ENCODE measurements at regions not wholly inside any gene's neighbourhood (a gene's known extent, or its start where the extent isn't known, plus 50 kb on each side); places are given as distances from the start of the nearest gene placed in this dataset.

DNA sequence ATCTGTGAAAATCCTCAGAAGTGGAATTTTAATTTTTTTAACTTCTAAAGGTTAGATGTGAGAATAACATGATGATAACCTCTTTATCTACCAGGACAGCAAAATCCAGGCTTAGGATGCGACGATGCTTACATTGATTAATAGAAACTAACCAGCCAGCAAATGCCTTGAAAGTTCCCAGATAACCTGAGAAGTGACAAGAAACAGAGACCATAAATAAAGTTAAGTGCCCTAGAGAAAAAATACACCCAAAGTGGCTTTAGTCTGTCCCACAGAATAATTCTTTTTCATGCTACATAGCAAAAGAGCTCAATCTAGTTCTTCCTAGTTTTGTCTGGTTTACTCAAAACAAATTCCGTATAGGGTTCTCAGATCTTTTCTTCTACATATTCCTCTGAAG is 262.7 kb downstream of the WDR11 start:
- no peak overlapping the region for H3K4me3 Mint-ChIP-seq
- no peak overlapping the region for H3K27ac ChIP-seq (ENCODE audit: low read length)
- DNase-seq, result no peak
- no peaks in the 10 kb centered on the region for H3K9me3 ChIP-seq
- ChIA-PET POLR2A (no interaction called here), CTCF (no interaction called here)
- no peak overlapping the region for H3K4me3 ChIP-seq (ENCODE audit: control insufficient read depth in 1 of 2, extremely low read depth in 1 of 2, low read length in 1 of 2)
- ATAC-seq (replicated peaks in 1 of 4), result no peak
- no peaks in the 10 kb centered on the region for H3K36me3 ChIP-seq (ENCODE audit: control insufficient read depth in 2 of 2, extremely low read depth in 1 of 2, insufficient read depth in 1 of 2, low read length in 1 of 2)
- H3K36me3 Mint-ChIP-seq, result no peaks in the 10 kb centered on the region
- no peaks in the 10 kb centered on the region for H3K27me3 ChIP-seq (replicated peaks in 1 of 2; ENCODE audit: control insufficient read depth in 2 of 2, extremely low read depth in 1 of 2, insufficient read depth in 2 of 2, low read length in 1 of 2)
- no peaks in the 10 kb centered on the region for H3K4me1 Mint-ChIP-seq
- no peak overlapping the region for H3K27ac Mint-ChIP-seq
- H3K9me3 Mint-ChIP-seq, result peaks cover 3 to 5% (median 4%) of the 10 kb centered on the region in 3 donors
- H3K4me1 ChIP-seq (ENCODE audit: control insufficient read depth in 1 of 2, extremely low read depth in 1 of 2, insufficient read depth in 2 of 2, low read length in 2 of 2), result no peaks in the 10 kb centered on the region
- no peaks in the 10 kb centered on the region for H3K27me3 Mint-ChIP-seq
- no CpG with 5 or more reads among the region's 3 CpGs for WGBS (ENCODE audit: insufficient coverage)

DNA sequence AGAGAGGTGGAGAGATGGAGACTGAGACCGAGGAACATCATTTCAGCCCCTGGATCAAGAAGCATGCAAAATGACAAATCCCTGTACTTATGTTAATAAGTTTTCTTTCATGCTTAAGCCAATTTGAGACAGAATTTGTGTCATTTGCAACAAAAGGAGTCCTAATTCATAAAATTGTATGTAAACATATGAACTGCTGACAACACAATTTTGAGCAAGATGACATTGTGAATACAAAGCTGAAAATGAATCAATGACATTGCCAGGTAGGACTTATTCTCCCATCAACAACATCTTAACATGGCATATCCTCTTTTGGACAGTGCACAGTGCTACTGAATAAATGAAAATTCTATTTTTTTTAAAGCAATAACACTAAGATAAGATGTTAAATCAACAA is 264.0 kb downstream of the WDR11 start:
- no peaks in the 10 kb centered on the region for H3K27me3 Mint-ChIP-seq
- POLR2A ChIA-PET, result no interaction called here
- H3K36me3 Mint-ChIP-seq, result no peaks in the 10 kb centered on the region
- no peak overlapping the region for H3K4me3 ChIP-seq (ENCODE audit: control insufficient read depth in 1 of 2, extremely low read depth in 1 of 2, low read length in 1 of 2)
- ATAC-seq (replicated peaks in 1 of 4), result no peak
- no peaks in the 10 kb centered on the region for H3K4me1 ChIP-seq (ENCODE audit: control insufficient read depth in 1 of 2, extremely low read depth in 1 of 2, insufficient read depth in 2 of 2, low read length in 2 of 2)
- no peaks in the 10 kb centered on the region for H3K36me3 ChIP-seq (ENCODE audit: control insufficient read depth in 2 of 2, extremely low read depth in 1 of 2, insufficient read depth in 1 of 2, low read length in 1 of 2)
- no peaks in the 10 kb centered on the region for H3K27me3 ChIP-seq (replicated peaks in 1 of 2; ENCODE audit: control insufficient read depth in 2 of 2, extremely low read depth in 1 of 2, insufficient read depth in 2 of 2, low read length in 1 of 2)
- no peak overlapping the region for H3K27ac ChIP-seq (ENCODE audit: low read length)
- CTCF ChIA-PET, result no interaction called here
- H3K4me3 Mint-ChIP-seq, result no peak overlapping the region
- peaks cover 3 to 5% (median 4%) of the 10 kb centered on the region in 3 donors for H3K9me3 Mint-ChIP-seq
- no peak overlapping the region for H3K27ac Mint-ChIP-seq
- H3K9me3 ChIP-seq, result no peaks in the 10 kb centered on the region
- 83% methylated on average over 1 of the region's 1 CpG for WGBS (ENCODE audit: insufficient coverage)
- H3K4me1 Mint-ChIP-seq, result no peaks in the 10 kb centered on the region
- DNase-seq, result no peak

DNA sequence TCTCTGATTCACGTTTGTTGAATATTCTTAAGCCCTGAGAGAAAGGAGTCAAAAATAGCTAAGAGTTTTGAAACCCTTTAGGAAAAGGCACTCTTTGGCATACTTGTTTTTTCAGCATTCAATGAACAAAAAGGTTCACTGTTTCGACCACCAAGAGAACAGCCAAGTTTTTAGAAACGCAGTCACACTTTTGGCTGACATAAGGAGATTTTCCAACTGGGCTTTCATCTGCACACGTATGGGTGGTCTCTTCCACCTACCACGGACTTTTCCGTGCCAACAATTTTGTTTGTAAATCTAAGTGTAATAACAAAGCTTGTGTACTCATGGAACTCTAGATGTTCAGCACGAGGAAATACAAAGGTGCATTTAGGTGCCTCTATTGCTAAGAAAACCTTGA is 270.3 kb downstream of the WDR11 start:
- Mint-ChIP-seq H3K4me3 (no peak overlapping the region), H3K27me3 (peaks cover 0 to under 1% of the 10 kb centered on the region in 2 donors), H3K27ac (no peak overlapping the region), H3K36me3 (no peaks in the 10 kb centered on the region), H3K9me3 (peaks cover 0 to 11% (median 0%) of the 10 kb centered on the region in 3 donors), H3K4me1 (no peaks in the 10 kb centered on the region)
- WGBS (ENCODE audit: insufficient coverage), result 73% methylated on average over 2 of the region's 7 CpGs
- no peak for ATAC-seq (replicated peaks in 1 of 4)
- Histone ChIP-seq H3K4me1 (ENCODE audit: control insufficient read depth in 1 of 2, extremely low read depth in 1 of 2, insufficient read depth in 2 of 2, low read length in 2 of 2) (no peaks in the 10 kb centered on the region), H3K9me3 (no peaks in the 10 kb centered on the region), H3K27ac (ENCODE audit: low read length) (no peak overlapping the region), H3K27me3 (replicated peaks in 1 of 2; ENCODE audit: control insufficient read depth in 2 of 2, extremely low read depth in 1 of 2, insufficient read depth in 2 of 2, low read length in 1 of 2) (no peaks in the 10 kb centered on the region), H3K36me3 (ENCODE audit: control insufficient read depth in 2 of 2, extremely low read depth in 1 of 2, insufficient read depth in 1 of 2, low read length in 1 of 2) (no peaks in the 10 kb centered on the region), H3K4me3 (ENCODE audit: control insufficient read depth in 1 of 2, extremely low read depth in 1 of 2, low read length in 1 of 2) (no peak overlapping the region)
- ChIA-PET POLR2A (interaction anchor here in 1 of 2 donors (0.6 kb wide), 1 partner anchor 60 kb away, joined by 5 read pairs; no protein-coding TSS in a partner anchor), CTCF (no interaction called here)
- DNase-seq, result no peak

DNA sequence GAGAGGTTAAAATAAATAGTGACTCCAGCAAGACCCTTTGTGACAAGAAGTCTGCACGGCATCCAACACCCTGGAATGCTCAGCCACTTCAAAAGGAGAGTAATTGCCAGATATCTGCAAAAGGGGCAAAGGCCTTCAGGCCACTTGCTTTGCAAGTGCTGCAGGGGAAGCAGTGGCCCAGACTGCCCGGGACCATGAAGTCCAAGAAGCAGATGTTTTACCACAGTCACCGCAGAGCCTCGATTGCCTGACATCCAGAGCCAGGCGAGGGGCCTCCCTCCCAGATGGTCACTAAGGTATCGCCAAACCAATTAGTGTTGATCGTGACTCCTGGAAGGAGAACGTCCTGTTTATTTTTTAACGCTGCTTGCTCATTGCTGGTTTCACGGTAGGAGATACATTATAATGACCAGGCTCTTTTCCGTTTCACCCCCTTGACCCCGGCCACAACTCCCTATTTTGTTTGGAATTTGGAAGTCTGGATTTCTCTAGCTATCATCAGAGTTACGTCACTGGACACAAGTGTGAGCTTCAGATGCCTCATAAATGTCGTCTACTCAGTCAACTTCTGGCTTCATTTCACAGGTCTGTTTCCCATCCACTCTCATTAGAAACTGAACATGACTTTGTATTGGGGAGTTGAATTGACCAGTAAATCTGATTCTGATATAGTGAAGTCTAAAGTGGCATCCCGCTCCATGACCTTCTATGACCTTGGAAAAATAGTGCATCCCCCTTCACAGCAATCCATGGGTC is 276.2 kb downstream of the WDR11 start:
- POLR2A ChIA-PET, result no interaction called here
- H3K27ac ChIP-seq (ENCODE audit: low read length), result no peak overlapping the region
- H3K4me3 Mint-ChIP-seq, result no peak overlapping the region
- H3K27ac Mint-ChIP-seq, result no peak overlapping the region
- 82% methylated on average over 6 of the region's 15 CpGs for WGBS (ENCODE audit: insufficient coverage)
- H3K27me3 ChIP-seq (replicated peaks in 1 of 2; ENCODE audit: control insufficient read depth in 2 of 2, extremely low read depth in 1 of 2, insufficient read depth in 2 of 2, low read length in 1 of 2), result no peaks in the 10 kb centered on the region
- CTCF ChIA-PET, result no interaction called here
- no peaks in the 10 kb centered on the region for H3K4me1 ChIP-seq (ENCODE audit: control insufficient read depth in 1 of 2, extremely low read depth in 1 of 2, insufficient read depth in 2 of 2, low read length in 2 of 2)
- H3K4me1 Mint-ChIP-seq, result no peaks in the 10 kb centered on the region
- no peak overlapping the region for H3K4me3 ChIP-seq (ENCODE audit: control insufficient read depth in 1 of 2, extremely low read depth in 1 of 2, low read length in 1 of 2)
- DNase-seq (no peak), ATAC-seq (replicated peaks in 1 of 4) (no peak)
- no peaks in the 10 kb centered on the region for H3K9me3 ChIP-seq
- H3K9me3 Mint-ChIP-seq, result peaks cover 0 to 10% (median 0%) of the 10 kb centered on the region in 3 donors
- no peaks in the 10 kb centered on the region for H3K36me3 Mint-ChIP-seq
- H3K36me3 ChIP-seq (ENCODE audit: control insufficient read depth in 2 of 2, extremely low read depth in 1 of 2, insufficient read depth in 1 of 2, low read length in 1 of 2), result no peaks in the 10 kb centered on the region
- H3K27me3 Mint-ChIP-seq, result peaks cover 0 to 3% of the 10 kb centered on the region in 2 donors

DNA sequence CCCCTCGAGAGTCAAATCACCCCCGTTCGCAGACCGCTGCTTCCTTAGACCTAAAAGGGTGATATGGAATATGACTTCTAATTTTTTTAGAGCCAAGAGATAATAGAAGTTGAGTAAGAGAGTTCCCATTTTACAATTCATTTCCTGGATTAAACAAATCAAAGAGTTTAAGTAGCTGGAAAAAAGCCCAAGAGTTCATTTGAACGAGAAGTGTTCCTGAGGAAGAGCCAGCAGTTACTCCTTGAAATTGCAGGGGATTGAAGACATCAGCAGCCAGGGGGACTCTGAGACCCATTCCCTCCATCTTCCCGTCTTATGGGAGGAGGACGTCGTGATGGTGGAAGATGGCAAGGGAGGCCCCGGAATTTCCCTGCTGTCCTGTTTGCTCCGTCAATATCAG is 277.0 kb downstream of the WDR11 start:
- WGBS (ENCODE audit: insufficient coverage), result no CpG with 5 or more reads among the region's 10 CpGs
- no peaks in the 10 kb centered on the region for H3K4me1 ChIP-seq (ENCODE audit: control insufficient read depth in 1 of 2, extremely low read depth in 1 of 2, insufficient read depth in 2 of 2, low read length in 2 of 2)
- no peaks in the 10 kb centered on the region for H3K9me3 ChIP-seq
- Mint-ChIP-seq H3K27me3 (peaks cover 0 to 3% of the 10 kb centered on the region in 2 donors), H3K36me3 (no peaks in the 10 kb centered on the region), H3K4me1 (no peaks in the 10 kb centered on the region), H3K9me3 (peaks cover 0 to 7% (median 0%) of the 10 kb centered on the region in 3 donors), H3K4me3 (no peak overlapping the region), H3K27ac (no peak overlapping the region)
- H3K36me3 ChIP-seq (ENCODE audit: control insufficient read depth in 2 of 2, extremely low read depth in 1 of 2, insufficient read depth in 1 of 2, low read length in 1 of 2), result no peaks in the 10 kb centered on the region
- ATAC-seq (replicated peaks in 1 of 4) (no peak), DNase-seq (no peak)
- H3K4me3 ChIP-seq (ENCODE audit: control insufficient read depth in 1 of 2, extremely low read depth in 1 of 2, low read length in 1 of 2), result no peak overlapping the region
- POLR2A ChIA-PET, result no interaction called here
- no peak overlapping the region for H3K27ac ChIP-seq (ENCODE audit: low read length)
- H3K27me3 ChIP-seq (replicated peaks in 1 of 2; ENCODE audit: control insufficient read depth in 2 of 2, extremely low read depth in 1 of 2, insufficient read depth in 2 of 2, low read length in 1 of 2), result no peaks in the 10 kb centered on the region
- CTCF ChIA-PET, result no interaction called here

DNA sequence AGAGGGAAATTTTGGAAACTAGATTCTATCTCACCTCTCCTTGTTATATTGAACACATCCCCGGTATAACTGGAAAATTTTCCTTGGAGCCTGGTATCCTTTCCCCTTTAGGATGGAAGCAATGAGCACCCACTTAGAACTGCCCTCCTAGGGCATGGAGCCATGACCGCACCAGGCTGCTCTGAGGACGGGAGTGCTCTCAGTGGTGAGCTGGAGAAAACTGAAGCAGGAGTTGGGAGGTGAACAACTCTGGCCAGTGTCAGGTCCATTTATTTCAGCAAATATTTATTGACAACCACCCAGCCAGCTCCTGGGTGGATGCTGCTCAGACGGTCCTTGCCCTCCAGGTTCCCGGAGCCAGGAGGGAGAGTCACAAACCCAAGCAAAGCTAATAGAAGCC is 278.1 kb downstream of the WDR11 start:
- H3K27ac ChIP-seq (ENCODE audit: low read length), result no peak overlapping the region
- ATAC-seq (replicated peaks in 1 of 4) (no peak), DNase-seq (no peak)
- ChIA-PET POLR2A (no interaction called here), CTCF (no interaction called here)
- Mint-ChIP-seq H3K36me3 (no peaks in the 10 kb centered on the region), H3K4me1 (no peaks in the 10 kb centered on the region), H3K27me3 (peaks cover 0 to 3% of the 10 kb centered on the region in 2 donors), H3K4me3 (no peak overlapping the region), H3K27ac (no peak overlapping the region), H3K9me3 (peaks cover 0 to 6% (median 0%) of the 10 kb centered on the region in 3 donors)
- H3K4me3 ChIP-seq (ENCODE audit: control insufficient read depth in 1 of 2, extremely low read depth in 1 of 2, low read length in 1 of 2), result no peak overlapping the region
- H3K9me3 ChIP-seq, result no peaks in the 10 kb centered on the region
- H3K36me3 ChIP-seq (ENCODE audit: control insufficient read depth in 2 of 2, extremely low read depth in 1 of 2, insufficient read depth in 1 of 2, low read length in 1 of 2), result no peaks in the 10 kb centered on the region
- H3K27me3 ChIP-seq (replicated peaks in 1 of 2; ENCODE audit: control insufficient read depth in 2 of 2, extremely low read depth in 1 of 2, insufficient read depth in 2 of 2, low read length in 1 of 2), result no peaks in the 10 kb centered on the region
- H3K4me1 ChIP-seq (ENCODE audit: control insufficient read depth in 1 of 2, extremely low read depth in 1 of 2, insufficient read depth in 2 of 2, low read length in 2 of 2), result no peaks in the 10 kb centered on the region
- 30% methylated on average over 2 of the region's 5 CpGs for WGBS (ENCODE audit: insufficient coverage)

DNA sequence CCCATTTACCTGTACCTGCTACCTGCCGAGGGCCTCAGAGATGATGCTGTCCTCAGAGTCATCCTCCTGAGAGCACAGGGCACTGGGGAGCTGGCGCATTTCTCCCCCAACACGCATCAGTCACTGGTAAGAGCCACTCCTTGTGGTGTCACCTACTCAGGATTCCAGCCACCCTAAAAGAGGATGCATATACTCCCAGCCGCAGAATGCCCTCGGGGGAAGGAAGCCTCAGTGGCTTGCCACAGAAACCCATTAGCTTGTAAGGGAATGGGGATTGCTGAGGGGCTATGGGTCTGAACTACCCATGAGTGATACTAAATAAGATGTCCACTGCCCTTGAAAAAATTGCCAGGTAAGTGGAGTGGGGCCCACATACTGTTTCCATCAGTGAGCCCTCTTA is 279.2 kb downstream of the WDR11 start:
- no peaks in the 10 kb centered on the region for H3K27me3 ChIP-seq (replicated peaks in 1 of 2; ENCODE audit: control insufficient read depth in 2 of 2, extremely low read depth in 1 of 2, insufficient read depth in 2 of 2, low read length in 1 of 2)
- no peaks in the 10 kb centered on the region for H3K36me3 ChIP-seq (ENCODE audit: control insufficient read depth in 2 of 2, extremely low read depth in 1 of 2, insufficient read depth in 1 of 2, low read length in 1 of 2)
- H3K4me1 Mint-ChIP-seq, result no peaks in the 10 kb centered on the region
- H3K4me1 ChIP-seq (ENCODE audit: control insufficient read depth in 1 of 2, extremely low read depth in 1 of 2, insufficient read depth in 2 of 2, low read length in 2 of 2), result no peaks in the 10 kb centered on the region
- POLR2A ChIA-PET, result no interaction called here
- H3K36me3 Mint-ChIP-seq, result no peaks in the 10 kb centered on the region
- 100% methylated on average over 2 of the region's 5 CpGs for WGBS (ENCODE audit: insufficient coverage)
- no peak for DNase-seq
- ATAC-seq (replicated peaks in 1 of 4), result no peak
- no peak overlapping the region for H3K4me3 Mint-ChIP-seq
- peaks cover 0 to 3% of the 10 kb centered on the region in 2 donors for H3K27me3 Mint-ChIP-seq
- H3K9me3 ChIP-seq, result no peaks in the 10 kb centered on the region
- H3K4me3 ChIP-seq (ENCODE audit: control insufficient read depth in 1 of 2, extremely low read depth in 1 of 2, low read length in 1 of 2), result no peak overlapping the region
- H3K27ac ChIP-seq (ENCODE audit: low read length), result no peak overlapping the region
- no peak overlapping the region for H3K27ac Mint-ChIP-seq
- H3K9me3 Mint-ChIP-seq, result peaks cover 0 to 6% (median 0%) of the 10 kb centered on the region in 3 donors
- CTCF ChIA-PET, result no interaction called here
